IMR-90 (cell line): ENCODE measurements at regions not wholly inside any gene's neighbourhood (a gene's known extent, or its start where the extent isn't known, plus 50 kb on each side); places are given as distances from the start of the nearest gene placed in this dataset.

ENCODE experiments used
- ATAC-seq: fragments of 200-7000 bp; cut with Tn5 transposase; 2 replicates; pipeline ENCODE4 v1.9.1; 2020; ENCODE audit warnings: low read depth, mild to moderate bottlenecking, moderate library complexity
- BruUV-seq: library from RNA; stranded (reverse); fragments of 400-500 nt; replicated peaks from 2 replicates; lab custom pipeline; 2021; lab: Mats Ljungman, UMichigan
- CTCF ChIA-PET: fragments of 300-600 bp; formaldehyde crosslinking; extraction: SDS; loops from one replicate; lab custom pipeline; 2021; ENCODE audit warnings: antibody characterized with exemption; lab: Yijun Ruan, JAX
- POLR2A ChIA-PET: fragments of 300-600 bp; sonication (Branson Sonifier 250); formaldehyde crosslinking; loops from one replicate; lab custom pipeline; 2022; ENCODE audit warnings: antibody characterized with exemption; ENCODE audit not compliant: unreplicated experiment; lab: Charles Lee
- DNase-seq: peaks from one replicate; pipeline ENCODE4 v3.0.0; 2013
- H2AFZ ChIP-seq: replicated peaks from 2 replicates; pipeline ENCODE3; 2013; ENCODE audit warnings: low read length, mild to moderate bottlenecking; ENCODE audit not compliant: poor library complexity
- H2AK5ac ChIP-seq: 2 replicates; pipeline ENCODE4 v1.6.1; 2013; ENCODE audit warnings: low read depth, low read length, inconsistent platforms
- H2AK9ac ChIP-seq: replicated peaks from 2 replicates; pipeline ENCODE3; 2013; ENCODE audit warnings: mild to moderate bottlenecking, low read depth, low read length, moderate library complexity; ENCODE audit not compliant: poor library complexity
- H2BK120ac ChIP-seq: 2 replicates; pipeline ENCODE4 v1.6.1; 2013; ENCODE audit warnings: low read depth, low read length, inconsistent platforms
- H2BK15ac ChIP-seq: 3 replicates; pipeline ENCODE4 v1.6.1; 2013; ENCODE audit warnings: low read depth, low read length, inconsistent platforms
- H2BK20ac ChIP-seq: 2 replicates; pipeline ENCODE4 v1.6.1; 2013; ENCODE audit warnings: low read depth, mild to moderate bottlenecking, inconsistent platforms, low read length, moderate library complexity
- H2BK5ac ChIP-seq: 2 replicates; pipeline ENCODE4 v1.6.1; 2013; ENCODE audit warnings: mild to moderate bottlenecking, low read depth, low read length, inconsistent platforms; ENCODE audit not compliant: poor library complexity, severe bottlenecking
- H3K14ac ChIP-seq: replicated peaks from 2 replicates; pipeline ENCODE4 v1.6.1; 2013; ENCODE audit warnings: low read depth, low read length, inconsistent platforms
- H3K18ac ChIP-seq: 2 replicates; pipeline ENCODE4 v1.6.1; 2013; ENCODE audit warnings: low read depth, low read length, control low read depth
- H3K23ac ChIP-seq: 2 replicates; pipeline ENCODE4 v1.6.1; 2013; ENCODE audit warnings: low read depth, low read length, inconsistent platforms
- H3K27ac ChIP-seq: 2 replicates; pipeline ENCODE4 v1.5.1; 2013; ENCODE audit warnings: mild to moderate bottlenecking, control low read depth, low read length; ENCODE audit not compliant: insufficient read depth
- H3K27me3 ChIP-seq: 2 replicates; pipeline ENCODE4 v1.6.1; 2013; ENCODE audit warnings: low read length; ENCODE audit not compliant: control insufficient read depth, insufficient read depth
- H3K36me3 ChIP-seq: 2 replicates; pipeline ENCODE4 v1.6.1; 2013; ENCODE audit warnings: low read length, mixed read lengths; ENCODE audit not compliant: control insufficient read depth, insufficient read depth
- H3K4ac ChIP-seq: 2 replicates; pipeline ENCODE4 v1.6.1; 2013; ENCODE audit warnings: low read depth, low read length, inconsistent platforms
- H3K4me1 ChIP-seq: 2 replicates; pipeline ENCODE4 v1.6.1; 2013; ENCODE audit warnings: low read length, mixed read lengths; ENCODE audit not compliant: control insufficient read depth, insufficient read depth
- H3K4me2 ChIP-seq: 2 replicates; pipeline ENCODE4 v1.6.1; 2013; ENCODE audit warnings: low read depth, mild to moderate bottlenecking, control low read depth, low read length, moderate library complexity
- H3K4me3 ChIP-seq: 2 replicates; pipeline ENCODE4 v1.5.1; 2013; ENCODE audit warnings: low read depth, mild to moderate bottlenecking, control low read depth, low read length, moderate library complexity; ENCODE audit not compliant: insufficient read depth
- H3K56ac ChIP-seq: 2 replicates; pipeline ENCODE4 v1.6.1; 2013; ENCODE audit warnings: low read length, inconsistent platforms; ENCODE audit not compliant: insufficient read depth; ENCODE audit errors: extremely low read depth
- H3K79me1 ChIP-seq, 2 experiments: 2 replicates each; pipeline ENCODE4 v1.6.1; 2013; ENCODE audit warnings: low read length in 2 of 2, inconsistent platforms in 1 of 2, low read depth in 1 of 2
- H3K9ac ChIP-seq: 2 replicates; pipeline ENCODE4 v1.6.1; 2013; ENCODE audit warnings: low read depth, low read length, control low read depth
- H3K9me1 ChIP-seq: 2 replicates; pipeline ENCODE4 v1.6.1; 2013; ENCODE audit warnings: low read length, inconsistent platforms; ENCODE audit not compliant: insufficient read depth
- H3K9me3 ChIP-seq: 2 replicates; pipeline ENCODE4 v1.6.1; 2013; ENCODE audit warnings: low read length; ENCODE audit not compliant: control insufficient read depth, insufficient read depth
- H4K20me1 ChIP-seq: 2 replicates; pipeline ENCODE4 v1.6.1; 2013; ENCODE audit warnings: low read length, inconsistent platforms; ENCODE audit not compliant: insufficient read depth
- H4K5ac ChIP-seq: 2 replicates; pipeline ENCODE4 v1.6.1; 2013; ENCODE audit warnings: mild to moderate bottlenecking, low read depth, low read length, control low read depth
- H4K8ac ChIP-seq, 2 experiments: 2 replicates each; pipeline ENCODE4 v1.6.1; 2013; ENCODE audit warnings: low read depth in 2 of 2, low read length in 2 of 2, control low read depth in 1 of 2, inconsistent platforms in 1 of 2
- H4K91ac ChIP-seq: 2 replicates; pipeline ENCODE4 v1.6.1; 2013; ENCODE audit warnings: low read depth, low read length, inconsistent platforms; ENCODE audit not compliant: insufficient read depth
- CEBPB ChIP-seq: IDR thresholded peaks from 2 replicates; pipeline ENCODE4 v1.6.1; 2012; ENCODE audit warnings: low read depth, low read length, improper control_type of control experiment
- NFE2L2 ChIP-seq: fragments of 150-350 bp; IDR thresholded peaks from 2 replicates; pipeline ENCODE4 v1.6.1; 2016; ENCODE audit warnings: low read depth, mild to moderate bottlenecking, low read length
- RFX5 ChIP-seq: IDR thresholded peaks from 2 replicates; pipeline ENCODE4 v1.8.0; 2012; ENCODE audit warnings: low read depth, mild to moderate bottlenecking, low read length, moderate library complexity
- dilution Hi-C: fragments of 300-500 bp; cut with HindIII; formaldehyde crosslinking; loops from one replicate; pipeline ENCODE4 v1.14.3; 2018; ENCODE audit warnings: low sequenced_read_pairs; ENCODE audit not compliant: unreplicated experiment
- in situ Hi-C: fragments of 300-500 bp; cut with MboI; formaldehyde crosslinking; loops from 3 replicates; pipeline ENCODE4 v1.14.3; 2019; ENCODE audit warnings: low sequenced_read_pairs, inconsistent platforms, mixed read lengths
- intact Hi-C: fragments of 100-400 bp; cut with micrococcal nuclease; formaldehyde crosslinking; loops from 2 replicates; pipeline ENCODE4 v1.10.0; 2022

GRCh38 chr21:27047658-27048314 lies 80.9 kb upstream of the ADAMTS5 start:
- Histone ChIP-seq H4K20me1 (no peaks in the 10 kb centered on the region), H3K9ac (no peak overlapping the region), H3K14ac (no peak overlapping the region), H2AFZ (no peak overlapping the region), H3K9me3 (no peaks in the 10 kb centered on the region; the same call in 1 of the 2 replicates), H3K18ac (peak overlapping the region; percentile 46; the same call in 1 of the 2 replicates), H2BK20ac (no peak overlapping the region), H3K27ac (no peak overlapping the region), H3K56ac (no peak overlapping the region), H2BK120ac (no peak overlapping the region), H3K79me1 (no peaks in the 10 kb centered on the region), H3K23ac (no peak overlapping the region), H3K4me2 (peak overlapping the region; percentile 31; the same call in 1 of the 2 replicates), H4K91ac (no peak overlapping the region), H4K5ac (0 out of 2 replicates have a peak overlapping the region, but pooled peaks have one; percentile 23), H2BK5ac (peak overlapping the region; percentile 44), H2AK5ac (no peak overlapping the region), H3K4me1 (peaks cover 7% of the 10 kb centered on the region; the same call in 1 of the 2 replicates), H3K27me3 (no peaks in the 10 kb centered on the region), H2BK15ac (no peak overlapping the region), H4K8ac (no peak overlapping the region), H3K9me1 (no peaks in the 10 kb centered on the region), H3K4me3 (no peak overlapping the region), H3K36me3 (no peaks in the 10 kb centered on the region), H2AK9ac (no peak overlapping the region), H3K4ac (no peak overlapping the region; the same call in 1 of the 2 replicates)
- CTCF ChIA-PET: interaction anchor here (0.5 to 1.8 kb wide), 3 partner anchors 12 to 562 kb away, joined by 3 to 6 read pairs (median 3); no protein-coding TSS in a partner anchor
- intact Hi-C loops (no loop called here), dilution Hi-C loops (no loop called here), in situ Hi-C loops (no loop called here)
- TF ChIP-seq RFX5 (no peak), CEBPB (0 out of 2 replicates have a peak, but pooled peaks have one; percentile 30), NFE2L2 (peak; percentile 49; the same call in 1 of the 2 replicates)
- no TSS peak for BruUV-seq
- POLR2A ChIA-PET: no interaction called here
- DNase-seq (peak; percentile 79), ATAC-seq (peak; percentile 67)
